HFF-Myc (cell line): ENCODE measurements at regions not wholly inside any gene's neighbourhood (a gene's known extent, or its start where the extent isn't known, plus 50 kb on each side); places are given as distances from the start of the nearest gene placed in this dataset.
"Not testable (repeated sequence)": the region's sequence is repeated elsewhere in the genome, so short reads cannot be mapped to it uniquely, and the experiment has no call there.

Source experiments
- DNase-seq: peaks from one replicate; pipeline ENCODE4 v3.0.0-alpha.2; 2011; ENCODE audit warnings: low read depth; ENCODE audit errors: extremely low read depth
- H3K4me3 ChIP-seq: replicated peaks from 2 replicates; pipeline ENCODE4 v1.5.1; 2011; ENCODE audit warnings: low read depth, mild to moderate bottlenecking, control low read depth, low read length
- TF ChIP-seq, protein P1 (sequence below): IDR thresholded peaks from 2 replicates; pipeline ENCODE4 v1.5.1; 2012; ENCODE audit warnings: mild to moderate bottlenecking, low read depth, low read length, control low read depth; ENCODE audit errors: missing control alignments

DNA sequence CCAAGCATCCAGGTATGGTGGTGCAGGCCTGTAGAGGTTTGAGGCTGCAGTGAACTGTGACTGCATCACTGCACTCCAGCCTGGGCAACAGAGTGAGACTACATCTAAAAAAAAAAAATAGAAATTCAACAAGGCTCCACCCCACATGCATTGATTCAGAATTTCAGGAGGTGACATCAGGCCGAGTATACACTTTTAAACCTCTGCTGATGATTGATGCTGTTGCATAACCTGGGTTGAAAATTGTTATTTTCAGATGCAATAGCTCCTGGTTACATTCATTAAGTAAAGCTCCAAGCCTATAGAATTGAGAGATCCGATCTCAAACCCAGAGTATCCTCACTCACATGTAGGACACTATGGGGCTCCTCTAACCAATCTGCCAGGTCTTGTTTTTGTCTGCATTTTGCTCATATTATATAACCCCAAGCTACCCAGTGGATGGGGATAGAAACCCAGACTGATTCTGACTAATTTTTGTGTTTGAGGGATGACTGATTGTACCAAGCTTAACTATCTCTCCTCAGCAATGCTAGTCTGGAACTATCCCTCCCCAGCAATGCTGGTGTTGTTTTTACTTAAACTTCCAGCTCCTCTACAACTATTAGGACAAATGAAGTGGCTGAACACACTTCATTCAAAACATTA lies 123.5 kb upstream of the PREP start:
- no peak overlapping the region for H3K4me3 ChIP-seq
- TF ChIP-seq, protein P1, sequence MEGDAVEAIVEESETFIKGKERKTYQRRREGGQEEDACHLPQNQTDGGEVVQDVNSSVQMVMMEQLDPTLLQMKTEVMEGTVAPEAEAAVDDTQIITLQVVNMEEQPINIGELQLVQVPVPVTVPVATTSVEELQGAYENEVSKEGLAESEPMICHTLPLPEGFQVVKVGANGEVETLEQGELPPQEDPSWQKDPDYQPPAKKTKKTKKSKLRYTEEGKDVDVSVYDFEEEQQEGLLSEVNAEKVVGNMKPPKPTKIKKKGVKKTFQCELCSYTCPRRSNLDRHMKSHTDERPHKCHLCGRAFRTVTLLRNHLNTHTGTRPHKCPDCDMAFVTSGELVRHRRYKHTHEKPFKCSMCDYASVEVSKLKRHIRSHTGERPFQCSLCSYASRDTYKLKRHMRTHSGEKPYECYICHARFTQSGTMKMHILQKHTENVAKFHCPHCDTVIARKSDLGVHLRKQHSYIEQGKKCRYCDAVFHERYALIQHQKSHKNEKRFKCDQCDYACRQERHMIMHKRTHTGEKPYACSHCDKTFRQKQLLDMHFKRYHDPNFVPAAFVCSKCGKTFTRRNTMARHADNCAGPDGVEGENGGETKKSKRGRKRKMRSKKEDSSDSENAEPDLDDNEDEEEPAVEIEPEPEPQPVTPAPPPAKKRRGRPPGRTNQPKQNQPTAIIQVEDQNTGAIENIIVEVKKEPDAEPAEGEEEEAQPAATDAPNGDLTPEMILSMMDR = no peak
- DNase-seq = no peak

DNA sequence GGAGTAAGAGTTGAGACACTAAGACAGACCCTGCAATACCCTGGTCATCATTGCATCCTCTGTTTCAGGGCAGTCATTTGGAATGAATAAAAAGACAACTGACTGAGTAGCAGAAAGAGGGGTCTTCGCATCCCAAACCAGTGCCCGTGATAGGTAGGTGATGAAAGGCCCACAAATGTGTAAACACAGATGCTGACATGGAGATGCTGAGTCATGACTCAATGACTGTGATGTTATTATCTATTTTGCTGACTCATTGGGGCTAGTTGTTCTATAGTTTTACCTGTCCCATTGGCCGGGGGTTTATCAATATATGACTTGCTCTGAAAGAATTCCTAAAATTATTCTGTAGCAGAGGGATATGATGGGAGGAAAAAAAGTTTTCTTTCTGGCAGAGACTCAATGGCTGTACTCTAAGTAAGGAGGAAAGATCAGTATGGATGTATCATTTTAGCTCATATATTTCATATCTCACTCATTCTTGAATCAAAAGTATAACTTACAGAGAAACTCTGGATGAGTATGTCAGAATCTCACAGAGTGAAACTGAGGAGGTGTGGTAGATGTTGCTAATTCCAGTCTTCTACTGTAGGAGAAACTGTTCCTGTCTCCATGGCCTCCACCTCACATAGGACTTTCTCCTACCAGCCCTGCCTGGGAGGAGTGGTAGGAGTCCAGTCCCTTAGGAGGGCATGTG lies 119.9 kb upstream of the PREP start:
- TF ChIP-seq, protein P1 = no peak
- DNase-seq = no peak
- H3K4me3 ChIP-seq = no peak overlapping the region

DNA sequence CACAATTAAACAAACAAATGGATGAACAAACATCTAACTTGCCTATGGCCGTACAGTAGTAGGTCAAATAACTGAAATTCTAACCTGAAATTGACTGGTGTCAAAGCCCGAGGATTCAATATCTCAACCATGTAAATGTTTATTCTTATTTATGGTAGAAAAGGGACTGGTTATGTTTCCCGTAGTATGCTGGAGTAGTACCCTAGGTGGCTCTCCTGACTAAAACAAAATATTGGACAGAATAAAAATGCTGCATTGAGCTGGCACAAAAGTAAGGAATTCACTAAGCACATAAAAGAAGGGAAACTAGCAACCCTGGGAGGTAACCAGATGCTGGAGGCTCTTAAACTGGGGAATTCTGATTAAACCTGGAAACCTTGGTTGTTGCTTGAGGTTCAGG lies 117.1 kb upstream of the PREP start:
- TF ChIP-seq, protein P1 = no peak
- no peak for DNase-seq
- no peak overlapping the region for H3K4me3 ChIP-seq

DNA sequence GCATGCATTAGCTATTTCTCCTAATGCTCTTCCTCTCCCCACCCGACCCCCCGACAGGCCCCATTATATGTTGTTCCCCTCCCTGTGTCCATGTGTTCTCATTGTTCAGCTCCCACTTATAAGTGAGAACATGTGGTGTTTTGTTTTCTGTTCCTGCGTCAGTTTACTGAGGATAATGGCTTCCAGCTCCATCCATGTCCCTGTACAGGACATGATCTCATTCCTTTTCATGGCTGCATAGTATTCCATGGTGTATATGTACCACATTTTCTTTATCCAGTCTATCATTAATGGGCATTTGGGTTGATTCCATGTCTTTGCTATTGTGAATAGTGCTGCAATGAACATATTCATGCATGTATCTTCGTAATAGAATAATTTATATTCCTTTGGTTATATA lies 116.1 kb upstream of the PREP start:
- H3K4me3 ChIP-seq, DNase-seq: not testable (repeated sequence)

DNA sequence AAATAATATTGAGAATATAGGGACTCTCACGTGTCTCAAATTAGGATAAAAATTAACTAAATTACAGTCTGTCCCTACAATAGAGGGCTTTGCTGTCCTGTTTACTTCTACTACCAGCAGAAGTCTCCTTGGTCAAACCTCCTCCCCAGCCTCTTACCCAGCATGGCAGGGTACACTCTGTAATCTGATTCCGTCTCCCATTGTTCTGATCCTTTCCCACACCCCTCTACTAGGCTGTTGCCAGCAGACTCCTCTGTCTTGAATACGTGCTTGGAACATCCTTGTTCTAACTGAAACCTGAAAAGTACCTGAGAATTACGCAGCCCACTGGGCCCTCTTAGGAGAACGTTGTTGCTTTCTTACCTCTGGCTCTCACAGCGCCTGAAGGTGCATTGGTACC lies 112.2 kb upstream of the PREP start:
- TF ChIP-seq, protein P1 = no peak
- no peak for DNase-seq
- H3K4me3 ChIP-seq = no peak overlapping the region

DNA sequence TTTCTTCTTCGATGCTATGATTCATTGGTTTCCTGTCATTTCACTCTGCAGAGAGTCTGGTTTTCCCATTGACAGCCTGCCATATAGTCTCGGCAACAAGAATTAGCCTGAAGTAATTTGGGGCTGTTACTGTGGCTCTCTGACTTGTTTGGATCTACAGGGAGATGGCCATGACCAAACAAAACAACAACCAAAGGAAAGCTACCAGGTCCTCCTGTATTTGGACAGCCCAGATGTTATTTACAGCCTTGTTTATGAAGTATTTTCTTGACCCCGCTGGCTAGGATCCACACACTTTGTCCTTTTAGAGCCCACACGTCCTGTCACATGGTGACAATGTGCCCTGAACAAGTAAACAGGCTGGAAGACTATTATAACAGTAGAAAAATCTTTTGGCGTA lies 111.4 kb upstream of the PREP start:
- H3K4me3 ChIP-seq = no peak overlapping the region
- TF ChIP-seq, protein P1 = no peak
- no peak for DNase-seq

DNA sequence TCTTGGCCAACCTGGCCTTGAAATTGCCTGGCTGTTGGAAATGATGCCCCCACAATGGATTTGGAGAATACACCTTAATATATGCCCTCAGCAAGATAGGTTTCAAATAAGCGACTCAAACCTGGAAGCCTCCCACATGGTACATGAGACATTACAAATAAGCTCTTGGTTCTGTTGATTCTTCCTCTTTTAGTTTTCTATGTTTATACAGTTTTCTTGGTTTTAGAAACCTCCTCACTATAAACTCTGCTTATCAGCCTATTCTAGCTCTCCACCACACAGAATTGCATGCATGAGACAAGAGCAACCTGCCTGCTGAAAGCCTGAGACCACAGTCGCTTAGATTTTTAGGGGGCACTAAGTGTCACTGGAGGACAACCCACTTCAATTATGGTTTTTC lies 108.8 kb upstream of the PREP start:
- no peak for DNase-seq
- TF ChIP-seq, protein P1 = no peak
- H3K4me3 ChIP-seq = no peak overlapping the region
